ENCODE measurements at regions not wholly inside any gene's neighbourhood (a gene's known extent, or its start where the extent isn't known, plus 50 kb on each side); places are given as distances from the start of the nearest gene placed in this dataset.

- no peak for TF ChIP-seq POLR2A (IDR thresholded peaks at IDR 0.05)
- TF ChIP-seq, protein P1, sequence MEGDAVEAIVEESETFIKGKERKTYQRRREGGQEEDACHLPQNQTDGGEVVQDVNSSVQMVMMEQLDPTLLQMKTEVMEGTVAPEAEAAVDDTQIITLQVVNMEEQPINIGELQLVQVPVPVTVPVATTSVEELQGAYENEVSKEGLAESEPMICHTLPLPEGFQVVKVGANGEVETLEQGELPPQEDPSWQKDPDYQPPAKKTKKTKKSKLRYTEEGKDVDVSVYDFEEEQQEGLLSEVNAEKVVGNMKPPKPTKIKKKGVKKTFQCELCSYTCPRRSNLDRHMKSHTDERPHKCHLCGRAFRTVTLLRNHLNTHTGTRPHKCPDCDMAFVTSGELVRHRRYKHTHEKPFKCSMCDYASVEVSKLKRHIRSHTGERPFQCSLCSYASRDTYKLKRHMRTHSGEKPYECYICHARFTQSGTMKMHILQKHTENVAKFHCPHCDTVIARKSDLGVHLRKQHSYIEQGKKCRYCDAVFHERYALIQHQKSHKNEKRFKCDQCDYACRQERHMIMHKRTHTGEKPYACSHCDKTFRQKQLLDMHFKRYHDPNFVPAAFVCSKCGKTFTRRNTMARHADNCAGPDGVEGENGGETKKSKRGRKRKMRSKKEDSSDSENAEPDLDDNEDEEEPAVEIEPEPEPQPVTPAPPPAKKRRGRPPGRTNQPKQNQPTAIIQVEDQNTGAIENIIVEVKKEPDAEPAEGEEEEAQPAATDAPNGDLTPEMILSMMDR (IDR thresholded peaks at IDR 0.05), result no peak
These were observed 278.3 kb downstream of the EIPR1 start for GRCh38 chr2:3099145-3099859.

All from uterus (tissue), 2 donors.